Muscle of arm (tissue), 1 donor: ENCODE measurements at regions not wholly inside any gene's neighbourhood (a gene's known extent, or its start where the extent isn't known, plus 50 kb on each side); places are given as distances from the start of the nearest gene placed in this dataset.

Source experiments
- DNase-seq: peaks from one replicate; pipeline ENCODE4 v3.0.0-alpha.2; 2013

- no peak for DNase-seq
Observed at GRCh38 chr1:38718031-38718430, 141.5 kb downstream of the RRAGC start.

- DNase-seq, result no peak
Observed at GRCh38 chr1:38716229-38716628, 143.3 kb downstream of the RRAGC start.

DNA sequence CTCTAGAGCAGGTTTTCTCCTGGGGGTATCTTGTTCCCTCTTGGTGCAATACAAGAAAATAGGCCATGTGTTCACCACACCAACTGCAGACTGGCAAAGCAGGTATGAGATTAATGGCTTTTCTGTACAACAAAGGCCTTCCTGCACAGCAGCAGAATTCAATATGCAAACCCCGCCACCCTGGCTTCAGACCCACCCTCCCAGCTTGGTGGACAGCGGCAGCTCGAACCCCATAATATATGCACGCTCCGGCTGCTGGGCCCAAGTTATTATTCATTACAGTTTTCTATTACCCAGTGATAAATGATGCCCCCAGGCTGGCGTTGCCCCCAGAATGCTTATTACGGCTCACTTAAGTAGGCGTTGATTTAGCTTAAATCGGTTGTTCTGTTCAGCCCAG, 144.2 kb downstream of the RRAGC start:
- no peak for DNase-seq

DNA sequence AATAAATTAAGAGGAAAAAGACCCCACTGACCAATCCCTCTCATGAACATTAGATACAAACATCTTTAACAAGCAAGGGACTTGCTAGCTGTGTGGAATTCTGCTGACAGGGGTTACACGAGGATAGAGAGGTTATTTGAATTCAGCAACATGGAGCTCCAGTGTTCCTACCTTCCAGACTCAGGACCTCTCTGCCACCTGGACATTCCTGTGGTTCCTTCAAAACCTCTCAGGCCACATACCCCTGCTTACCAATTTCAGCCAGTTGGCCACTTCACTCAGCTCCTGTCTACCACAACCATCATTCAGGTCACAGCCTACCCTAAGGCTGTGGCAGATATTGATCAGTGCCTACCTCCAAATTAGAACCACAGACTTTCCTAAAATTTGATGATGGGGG, 147.5 kb downstream of the RRAGC start:
- DNase-seq, result no peak

- DNase-seq, result no peak
Observed at GRCh38 chr1:38708701-38709258, 150.8 kb downstream of the RRAGC start.

DNA sequence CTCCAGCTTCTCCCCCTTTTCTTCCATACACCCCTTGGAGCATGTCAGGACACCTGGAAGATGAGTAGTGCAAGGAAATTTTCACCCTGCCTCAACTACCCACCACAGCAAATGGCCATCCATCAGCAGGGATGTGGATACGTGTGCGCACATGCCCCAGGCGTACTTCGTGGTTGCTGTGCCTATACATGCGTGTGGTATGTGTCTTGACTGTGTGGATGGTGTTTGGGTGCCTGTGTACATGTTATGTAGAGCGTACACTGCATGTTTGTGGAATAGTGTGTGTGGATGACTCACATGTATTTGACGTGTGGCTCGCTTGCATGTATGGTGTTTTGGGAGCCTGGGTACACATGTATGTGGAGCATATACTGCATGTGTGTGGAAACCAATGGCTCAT, 158.5 kb downstream of the RRAGC start:
- no peak for DNase-seq

GRCh38 chr1:38700077-38700470, 159.5 kb downstream of the RRAGC start:
- DNase-seq, result no peak

- DNase-seq, result no peak
Observed at GRCh38 chr1:38699330-38700076, 160.1 kb downstream of the RRAGC start.

DNA sequence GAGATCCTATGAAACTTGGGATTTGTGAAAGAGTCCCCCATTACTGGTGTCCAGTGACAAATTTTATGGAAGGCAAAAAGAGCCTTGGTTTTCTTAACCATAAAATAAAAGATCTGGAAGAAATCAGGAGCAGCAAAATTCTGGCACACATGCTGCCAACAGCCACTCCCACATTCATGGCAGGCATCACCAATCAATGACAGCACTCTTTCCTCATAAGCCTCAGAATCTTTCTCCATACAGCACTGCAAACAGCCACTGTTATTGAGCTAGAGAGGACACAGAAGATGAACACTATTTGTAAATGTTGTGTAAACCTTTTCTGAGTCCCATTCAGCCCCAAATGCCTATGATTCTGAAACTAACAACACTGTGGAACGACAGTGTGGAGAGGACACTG, 162.2 kb downstream of the RRAGC start:
- no peak for DNase-seq

DNA sequence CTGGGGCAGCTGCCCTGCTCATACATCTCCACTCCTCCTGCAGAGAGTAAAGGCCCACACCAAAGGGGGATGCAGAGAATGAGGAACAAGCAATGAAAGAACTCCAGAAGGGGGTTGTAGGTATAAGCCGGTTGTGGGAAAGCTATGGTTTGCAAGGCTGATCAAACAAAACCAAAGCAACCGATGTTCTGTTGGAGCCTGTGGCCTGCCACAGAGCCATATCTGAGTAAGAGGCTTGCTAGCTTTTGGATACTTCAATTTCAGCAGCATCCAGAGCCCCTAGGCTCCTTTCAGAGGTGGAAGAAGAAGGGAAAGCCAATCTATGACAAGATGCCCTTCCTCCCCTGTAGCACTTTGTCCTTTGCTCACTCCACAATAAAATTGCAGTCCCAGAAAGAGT, 163.2 kb downstream of the RRAGC start:
- no peak for DNase-seq

GRCh38 chr1:38693759-38694158, 165.8 kb downstream of the RRAGC start:
- DNase-seq, result no peak

GRCh38 chr1:38693031-38693430, 166.5 kb downstream of the RRAGC start:
- DNase-seq, result no peak

DNA sequence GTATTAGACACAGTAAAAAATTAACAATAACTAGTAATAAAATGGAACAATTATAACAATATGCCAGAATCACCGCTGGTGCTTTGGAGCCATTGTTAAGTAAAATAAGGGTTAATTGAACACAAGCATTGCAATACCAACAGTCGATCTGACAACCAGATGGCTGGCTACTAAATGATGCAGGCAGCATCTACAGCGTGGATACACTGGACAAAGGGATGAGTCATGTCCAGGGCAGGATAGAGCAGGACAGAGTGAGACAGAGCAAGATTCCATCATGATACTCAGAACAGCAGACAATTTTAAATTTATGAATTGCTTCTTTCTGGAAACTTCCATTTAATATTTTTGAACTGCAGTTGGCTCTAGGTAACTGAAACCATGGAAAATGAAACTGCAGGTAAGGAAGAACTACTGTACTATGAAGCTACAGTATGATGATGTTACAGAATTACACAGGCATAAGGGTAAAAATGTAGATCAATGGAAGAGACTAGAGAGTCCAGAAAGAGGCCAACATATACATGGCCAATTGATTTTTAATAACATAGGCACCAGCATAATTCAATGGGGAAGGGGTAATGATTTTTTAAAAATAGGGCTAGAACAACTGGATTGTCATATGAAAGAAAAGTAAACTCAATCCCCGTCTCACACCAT, 168.7 kb downstream of the RRAGC start:
- DNase-seq, result no peak

DNA sequence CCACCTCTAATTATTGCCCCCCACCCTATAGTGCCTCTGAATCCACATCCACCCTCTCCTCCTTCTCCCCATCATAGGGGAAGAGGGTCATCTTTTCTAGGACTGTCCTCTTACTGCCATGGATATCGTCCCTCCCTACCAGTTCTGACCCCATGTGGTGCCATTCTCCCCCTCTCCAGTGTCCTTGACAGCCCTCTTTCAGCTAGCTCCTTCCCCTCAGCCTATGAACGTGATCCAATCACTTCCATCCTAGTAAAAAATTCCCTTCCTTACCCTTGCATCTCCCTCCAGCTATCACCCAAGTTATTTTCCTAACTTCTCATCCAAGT, 172.7 kb downstream of the RRAGC start:
- DNase-seq, result no peak

DNA sequence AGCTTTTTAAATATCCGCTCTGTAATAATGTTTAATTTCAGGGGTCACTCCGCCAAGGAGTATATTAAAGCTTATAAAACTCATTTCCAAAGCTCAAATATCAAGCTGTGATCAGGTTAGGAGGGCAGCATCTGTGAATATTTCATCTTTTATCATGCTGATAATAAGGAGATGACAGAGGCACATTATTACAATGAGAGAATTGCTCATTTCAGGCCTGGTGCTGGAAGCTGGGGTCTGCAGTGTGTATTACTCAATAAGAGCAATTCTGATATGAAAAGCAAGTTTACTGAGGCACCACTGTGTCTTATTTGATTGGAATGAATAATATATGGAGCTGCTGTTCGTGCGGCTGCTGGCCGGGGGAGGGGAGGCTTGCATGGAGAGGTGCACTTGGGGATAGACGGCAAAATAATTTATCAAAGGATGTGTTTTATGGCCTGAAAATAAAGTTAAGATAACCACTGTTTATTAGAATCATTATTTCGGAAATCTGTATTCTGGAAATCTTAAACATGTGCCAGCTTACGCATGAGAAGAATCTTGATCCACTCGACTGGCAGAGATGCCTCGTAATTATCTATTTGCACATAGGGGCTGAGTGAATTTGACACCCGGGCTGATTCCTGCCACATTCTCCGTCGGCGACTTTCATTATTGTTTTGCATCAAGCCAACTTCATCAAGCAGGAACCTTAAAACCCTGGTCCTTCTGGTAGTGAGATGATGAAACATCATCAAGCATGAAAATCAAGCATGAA, 173.2 kb downstream of the RRAGC start:
- no peak for DNase-seq

DNA sequence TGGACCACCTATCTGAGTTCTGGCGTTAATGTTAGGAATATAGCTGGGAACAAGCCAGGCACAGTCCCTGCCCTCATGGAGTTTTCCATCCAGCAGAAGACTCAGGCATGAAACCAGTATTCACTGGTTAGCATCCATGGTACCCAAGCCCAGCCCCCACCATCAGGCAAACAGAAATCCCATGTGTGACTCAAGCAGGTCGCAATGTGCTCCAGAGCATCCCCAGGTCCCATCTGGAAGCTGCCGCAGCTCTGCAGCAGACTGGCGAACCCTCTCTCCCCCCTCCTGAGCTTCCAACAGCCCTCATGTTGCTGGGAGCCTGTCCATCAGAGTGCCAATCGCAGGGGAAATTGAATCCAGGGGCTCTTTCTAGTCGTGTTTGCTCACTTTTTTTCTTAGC, 174.2 kb downstream of the RRAGC start:
- DNase-seq, result no peak

DNA sequence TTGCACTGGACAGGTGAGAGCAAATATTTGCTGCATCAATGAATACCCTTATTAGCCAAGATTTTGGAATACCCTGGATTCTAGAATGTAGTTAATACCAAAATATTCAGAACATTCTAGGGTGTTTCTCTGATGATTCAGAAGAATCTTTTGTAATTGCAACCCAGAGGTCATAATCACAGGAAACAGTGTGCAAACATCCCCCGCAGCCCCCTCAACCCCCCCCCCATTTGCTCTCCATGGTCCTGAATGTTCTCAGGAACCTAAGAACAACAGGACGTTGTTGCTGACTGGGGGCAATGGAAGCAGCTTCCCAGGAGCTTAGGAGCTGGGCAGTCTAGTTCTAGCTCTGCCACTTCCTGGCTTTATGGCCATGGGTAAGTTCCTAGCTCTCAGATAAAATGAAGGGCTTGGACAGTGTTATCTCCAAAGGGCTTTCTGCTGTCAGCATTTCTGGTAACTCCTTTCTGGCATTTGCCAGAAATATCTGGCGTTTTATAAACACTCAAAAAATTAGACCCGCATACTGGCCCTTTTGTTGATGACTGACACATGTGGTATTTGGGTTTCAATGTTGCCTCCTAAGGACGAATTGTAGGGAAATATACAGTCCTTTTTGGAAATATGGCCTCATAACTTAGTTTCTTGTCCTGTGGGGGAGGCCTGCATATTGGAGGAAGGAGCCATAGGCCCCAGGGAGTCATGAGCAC, 178.6 kb downstream of the RRAGC start:
- DNase-seq, result no peak

GRCh38 chr1:38677756-38678155, 181.8 kb downstream of the RRAGC start:
- no peak for DNase-seq

DNA sequence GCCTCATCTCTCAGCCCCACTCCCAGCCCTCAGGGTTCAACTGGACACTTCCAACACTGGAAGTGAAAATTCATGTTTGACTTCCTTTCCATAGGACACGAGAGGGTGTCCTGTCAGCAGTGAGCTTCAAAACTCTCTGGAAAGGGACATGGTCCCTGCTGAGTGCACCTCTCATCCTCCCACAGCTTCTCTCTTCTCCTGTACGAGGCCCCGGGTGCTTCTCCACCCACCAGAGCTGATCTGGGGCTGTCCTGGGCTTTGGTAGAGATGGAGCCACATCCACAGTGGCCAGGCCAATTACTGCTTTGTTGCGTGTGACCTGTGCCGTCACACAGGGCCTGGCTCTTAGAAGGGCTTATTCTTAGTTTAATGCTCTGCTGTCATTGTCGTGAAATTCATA, 182.3 kb downstream of the RRAGC start:
- no peak for DNase-seq

- no peak for DNase-seq
Observed at GRCh38 chr1:38672692-38673091, 186.9 kb downstream of the RRAGC start.

- no peak for DNase-seq
Observed at GRCh38 chr1:38671221-38671620, 188.4 kb downstream of the RRAGC start.

GRCh38 chr1:38670544-38671122, 188.9 kb downstream of the RRAGC start:
- DNase-seq, result no peak
